ENCODE measurements at regions not wholly inside any gene's neighbourhood (a gene's known extent, or its start where the extent isn't known, plus 50 kb on each side); places are given as distances from the start of the nearest gene placed in this dataset.

GRCh38 chr5:79893976-79894375 lies 97.1 kb downstream of the MTX3 start:
- TF ChIP-seq, protein P1, sequence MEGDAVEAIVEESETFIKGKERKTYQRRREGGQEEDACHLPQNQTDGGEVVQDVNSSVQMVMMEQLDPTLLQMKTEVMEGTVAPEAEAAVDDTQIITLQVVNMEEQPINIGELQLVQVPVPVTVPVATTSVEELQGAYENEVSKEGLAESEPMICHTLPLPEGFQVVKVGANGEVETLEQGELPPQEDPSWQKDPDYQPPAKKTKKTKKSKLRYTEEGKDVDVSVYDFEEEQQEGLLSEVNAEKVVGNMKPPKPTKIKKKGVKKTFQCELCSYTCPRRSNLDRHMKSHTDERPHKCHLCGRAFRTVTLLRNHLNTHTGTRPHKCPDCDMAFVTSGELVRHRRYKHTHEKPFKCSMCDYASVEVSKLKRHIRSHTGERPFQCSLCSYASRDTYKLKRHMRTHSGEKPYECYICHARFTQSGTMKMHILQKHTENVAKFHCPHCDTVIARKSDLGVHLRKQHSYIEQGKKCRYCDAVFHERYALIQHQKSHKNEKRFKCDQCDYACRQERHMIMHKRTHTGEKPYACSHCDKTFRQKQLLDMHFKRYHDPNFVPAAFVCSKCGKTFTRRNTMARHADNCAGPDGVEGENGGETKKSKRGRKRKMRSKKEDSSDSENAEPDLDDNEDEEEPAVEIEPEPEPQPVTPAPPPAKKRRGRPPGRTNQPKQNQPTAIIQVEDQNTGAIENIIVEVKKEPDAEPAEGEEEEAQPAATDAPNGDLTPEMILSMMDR (IDR thresholded peaks at IDR 0.05) = no peak
- TF ChIP-seq ZFX (IDR thresholded peaks at IDR 0.05; ENCODE audit: borderline replicate concordance) = no peak

All from 22Rv1 (cell line).